ENCODE measurements at regions not wholly inside any gene's neighbourhood (a gene's known extent, or its start where the extent isn't known, plus 50 kb on each side); places are given as distances from the start of the nearest gene placed in this dataset.

- TF ChIP-seq CTCF (IDR thresholded peaks at IDR 0.05): no peak
- no peak for TF ChIP-seq POLR2A (IDR thresholded peaks at IDR 0.05)
These were observed 475.6 kb downstream of the KLF12 start for GRCh38 chr13:73658639-73659038.

Data from ovary (tissue), 3 donors.